NOMO-1 treated with dmso at 0.1 percent for 144 hours (cell line): ENCODE measurements at regions not wholly inside any gene's neighbourhood (a gene's known extent, or its start where the extent isn't known, plus 50 kb on each side); places are given as distances from the start of the nearest gene placed in this dataset.

Experiments used
- DNase-seq: peaks from one replicate; lab custom pipeline; 2025; ENCODE audit not compliant: unreplicated experiment; lab: John Stamatoyannopoulos, UW

DNA sequence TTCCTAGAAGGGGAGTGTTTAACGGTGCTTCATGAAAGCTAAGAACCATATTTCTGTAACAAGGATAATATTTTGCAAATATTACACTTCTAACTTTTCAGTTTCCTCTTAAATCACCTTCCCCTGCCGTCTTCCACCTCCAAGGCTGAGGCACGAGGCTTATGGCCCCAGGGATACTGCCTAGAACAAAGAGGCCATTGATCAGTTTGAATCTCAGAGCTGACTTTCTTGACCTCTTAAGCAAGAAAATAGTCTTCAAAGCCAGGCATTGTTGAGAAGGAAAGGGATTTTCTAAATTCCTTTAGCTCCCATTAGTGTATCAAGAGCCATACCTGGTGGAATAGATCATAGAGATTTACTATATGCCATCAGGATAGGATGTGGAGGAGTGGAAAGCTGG is 566.2 kb downstream of the BNC2 start:
- DNase-seq: no peak

DNA sequence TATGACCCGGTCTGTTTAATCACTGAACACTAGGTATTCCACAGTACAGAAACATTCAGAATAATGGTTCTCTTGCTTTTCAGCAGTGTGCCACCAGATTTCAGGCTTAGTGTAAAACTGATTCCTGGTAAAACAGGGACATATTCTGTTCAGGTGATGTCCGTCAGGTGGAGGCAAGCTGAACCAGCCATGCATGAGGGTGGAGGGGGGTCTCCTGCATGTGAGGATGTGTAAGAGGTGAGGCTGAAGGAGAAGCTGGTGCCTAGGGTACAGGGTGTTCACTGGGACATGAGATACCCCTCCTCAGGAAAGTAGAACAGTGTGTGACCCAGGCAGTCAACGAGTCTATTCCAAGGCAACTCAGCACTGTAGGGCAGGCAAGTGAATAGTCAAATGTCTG is 563.9 kb downstream of the BNC2 start:
- no peak for DNase-seq

DNA sequence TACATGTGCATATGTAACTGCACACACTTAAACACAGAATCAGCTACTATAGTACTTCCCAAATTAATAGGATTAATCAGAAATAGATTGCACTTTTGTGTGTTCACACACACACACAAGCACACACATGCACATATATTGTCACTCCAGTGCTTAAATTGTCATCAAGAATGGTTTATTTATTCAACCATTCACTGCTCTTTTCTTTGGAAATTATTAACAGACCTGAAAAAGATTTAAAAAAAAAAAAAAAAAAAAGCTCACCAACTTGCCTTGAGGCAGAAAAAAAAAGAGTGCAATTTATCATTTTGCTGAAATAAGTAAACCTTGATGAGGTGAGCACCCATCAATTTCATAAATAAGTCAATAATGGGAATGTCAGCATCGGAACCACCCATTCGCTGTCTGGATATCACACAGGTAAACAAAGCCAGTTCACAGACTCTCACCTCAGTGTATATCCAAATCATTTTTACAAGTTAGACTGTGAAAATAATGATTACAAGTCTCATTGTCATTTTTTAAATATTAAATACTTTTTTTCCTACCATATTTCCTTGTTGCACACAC is 562.8 kb downstream of the BNC2 start:
- DNase-seq: no peak

DNA sequence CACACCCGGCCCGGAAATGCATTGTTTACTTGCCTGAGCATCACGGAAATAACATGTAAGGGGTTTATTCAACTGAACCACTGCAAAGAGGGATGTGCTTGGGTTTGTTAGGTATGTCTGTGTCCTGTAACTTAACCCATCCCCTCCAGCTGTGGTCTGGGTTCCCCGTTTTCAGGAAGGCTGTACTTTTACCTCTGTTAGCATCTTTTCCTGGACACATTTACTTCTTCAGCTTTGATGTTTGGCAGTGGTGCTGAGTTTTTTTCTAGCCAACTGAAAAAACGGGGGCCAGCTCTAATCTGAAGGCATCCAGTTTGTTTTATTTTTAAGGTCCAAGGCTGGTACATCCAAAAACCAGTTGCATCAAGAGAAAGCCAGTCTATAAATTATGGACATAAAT is 561.8 kb downstream of the BNC2 start:
- DNase-seq: no peak

DNA sequence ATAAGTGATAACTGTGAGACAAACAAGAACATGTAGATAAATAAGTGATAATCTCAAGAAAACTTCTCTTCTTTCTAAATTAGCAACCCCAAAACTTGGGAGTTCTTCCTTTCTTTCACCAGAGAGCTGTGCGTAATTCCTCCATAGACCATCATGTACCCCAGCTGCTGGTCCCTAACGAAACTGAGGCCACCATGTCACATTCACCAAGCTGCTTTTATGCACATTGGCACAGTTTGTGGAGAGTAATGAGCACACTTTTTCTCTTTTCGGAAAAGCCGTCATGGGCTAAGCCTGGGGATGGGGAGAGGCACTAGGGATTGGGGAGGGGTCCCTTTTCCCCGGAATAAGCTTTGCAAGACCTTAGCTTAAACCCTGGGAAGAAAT is 561.4 kb downstream of the BNC2 start:
- DNase-seq: no peak

DNA sequence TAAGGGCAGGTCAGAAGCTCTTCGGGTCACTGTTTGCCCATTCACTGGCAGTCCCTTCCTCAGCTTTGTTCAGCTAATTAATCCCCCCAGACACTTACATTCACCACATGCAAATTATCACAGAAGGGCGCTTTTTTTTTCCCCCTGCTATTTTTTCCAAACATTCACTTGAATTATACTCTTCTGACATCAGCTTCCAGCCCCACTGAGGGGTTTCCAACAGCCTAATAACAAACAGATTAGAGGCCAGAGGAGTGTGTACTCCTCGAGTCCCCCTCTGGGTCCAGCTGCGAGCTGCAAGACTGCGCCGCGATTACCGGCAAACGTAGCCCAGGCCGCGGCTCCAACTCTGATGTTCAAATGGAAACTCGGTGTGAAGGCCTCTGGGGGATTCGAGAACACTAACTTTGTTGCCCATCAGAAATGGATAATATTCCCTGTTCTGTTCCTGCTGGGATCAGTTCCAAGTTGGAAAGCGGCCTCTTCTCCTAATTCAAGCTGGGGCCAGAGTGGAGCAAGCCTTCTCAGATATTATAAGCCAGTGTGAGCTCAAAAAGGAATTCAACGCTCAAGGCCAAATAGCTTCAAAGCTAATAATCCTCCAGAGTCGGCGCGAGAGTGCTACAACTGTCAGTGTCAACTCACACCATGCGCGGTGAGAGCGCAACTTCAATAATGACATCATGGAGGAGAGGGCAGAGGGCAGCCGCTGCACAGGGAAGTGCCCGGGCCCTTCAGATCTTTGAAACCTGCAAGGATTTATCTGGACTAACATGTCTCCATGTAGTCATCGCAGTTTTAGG is 560.8 kb downstream of the BNC2 start:
- DNase-seq: no peak

DNA sequence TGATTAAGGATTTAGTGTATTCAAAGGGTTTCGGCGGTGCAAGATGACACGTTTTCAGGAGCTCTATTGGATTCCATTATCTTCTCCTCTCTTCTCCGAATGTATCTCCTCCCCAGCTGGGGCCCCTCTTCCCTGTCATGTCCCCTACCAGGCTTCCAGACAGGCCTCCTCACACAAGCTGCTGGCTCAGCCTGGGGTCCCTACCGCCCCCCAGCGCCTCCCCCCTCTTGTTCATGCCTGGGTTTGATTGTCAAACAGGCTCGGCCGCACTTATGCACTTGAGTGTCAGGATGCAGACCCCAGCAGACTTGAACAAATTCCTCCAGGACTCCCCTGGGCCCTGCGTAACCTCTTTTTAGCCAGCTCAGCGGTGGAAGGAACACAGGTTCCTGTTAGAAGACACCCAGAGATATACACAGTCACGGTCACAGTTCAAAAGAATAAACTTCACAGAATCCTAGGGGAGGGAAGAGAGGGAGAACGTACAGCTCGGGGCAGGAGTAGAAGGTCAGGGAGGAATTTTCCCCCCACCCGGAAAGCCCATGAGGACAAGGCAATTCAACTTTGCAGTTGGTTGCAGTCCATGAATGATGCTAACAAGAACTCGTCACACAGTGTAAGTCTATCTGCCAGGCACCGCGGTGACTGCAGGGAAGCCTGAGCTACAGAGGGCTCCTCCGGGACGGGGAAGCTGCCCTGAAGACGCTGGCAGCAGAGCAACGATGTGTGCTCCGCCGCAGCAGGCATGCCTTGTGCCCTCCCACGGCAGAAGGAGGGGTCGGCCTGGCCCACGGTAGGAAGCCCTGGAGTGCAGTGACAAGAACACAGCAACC is 560.0 kb downstream of the BNC2 start:
- no peak for DNase-seq

DNA sequence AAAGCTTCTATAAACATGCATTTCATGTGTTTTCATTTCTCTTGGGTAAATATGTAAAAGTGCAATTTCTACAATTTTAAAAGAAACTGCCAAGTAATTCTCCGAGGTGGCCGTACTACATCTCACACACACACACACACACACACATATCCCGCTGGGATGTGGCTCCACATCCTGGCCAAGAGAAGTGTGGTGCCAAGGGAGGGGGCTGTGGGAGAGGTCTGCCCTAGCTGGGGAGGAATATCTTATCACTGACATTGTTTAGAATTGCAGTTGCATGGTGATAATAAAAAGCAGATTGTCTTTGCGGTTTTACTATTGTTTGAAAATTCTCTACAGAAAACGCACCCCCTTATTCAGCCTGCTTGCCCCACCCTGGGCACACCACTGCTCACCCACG is 558.4 kb downstream of the BNC2 start:
- DNase-seq: no peak

DNA sequence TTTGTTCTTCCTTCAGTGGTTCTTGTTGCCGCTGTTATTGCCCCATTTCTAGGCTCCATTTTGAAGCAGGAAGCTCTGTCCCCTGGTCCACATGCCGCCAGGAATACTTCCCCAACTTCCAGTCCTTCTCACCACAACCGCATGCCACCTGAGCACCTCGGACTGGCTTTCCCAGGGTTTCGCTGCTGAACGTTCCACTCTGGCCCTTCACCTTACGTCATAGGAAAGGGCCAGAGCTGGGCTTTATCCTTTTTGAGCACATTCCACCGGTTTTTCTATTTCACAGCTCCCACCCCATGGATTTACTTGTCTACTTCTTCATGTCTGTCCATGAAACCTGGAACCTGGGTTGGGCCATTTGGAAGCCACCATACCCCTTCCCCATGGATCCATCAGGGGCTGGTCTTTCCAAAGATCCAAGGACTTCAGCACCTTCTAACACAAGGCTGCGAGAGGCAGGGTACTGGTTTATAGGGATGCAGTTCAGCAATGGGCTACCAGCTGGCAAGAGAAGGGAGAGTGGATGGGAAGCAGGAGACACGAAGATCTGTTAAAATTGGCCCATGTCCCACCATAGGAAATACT is 557.4 kb downstream of the BNC2 start:
- no peak for DNase-seq

DNA sequence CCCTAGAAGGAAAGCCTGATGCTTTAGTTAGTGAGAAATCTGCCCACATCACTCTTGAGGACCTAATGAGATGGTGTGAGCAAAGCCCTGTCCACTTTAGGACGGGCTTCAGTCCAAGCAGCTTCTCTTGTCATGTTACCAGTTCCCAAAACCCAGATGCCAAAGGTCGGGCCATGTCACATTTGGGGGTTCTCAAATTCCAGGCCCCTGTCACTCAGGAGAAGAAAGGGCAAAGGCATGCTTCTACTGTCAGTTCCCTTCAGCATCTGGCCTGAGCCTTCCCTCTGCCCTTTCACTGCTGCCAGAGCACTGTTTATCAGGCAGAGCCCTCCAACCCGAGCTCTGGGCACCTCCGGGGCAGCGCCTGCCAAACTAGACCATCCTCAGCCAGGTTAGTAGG is 556.0 kb downstream of the BNC2 start:
- DNase-seq: no peak

DNA sequence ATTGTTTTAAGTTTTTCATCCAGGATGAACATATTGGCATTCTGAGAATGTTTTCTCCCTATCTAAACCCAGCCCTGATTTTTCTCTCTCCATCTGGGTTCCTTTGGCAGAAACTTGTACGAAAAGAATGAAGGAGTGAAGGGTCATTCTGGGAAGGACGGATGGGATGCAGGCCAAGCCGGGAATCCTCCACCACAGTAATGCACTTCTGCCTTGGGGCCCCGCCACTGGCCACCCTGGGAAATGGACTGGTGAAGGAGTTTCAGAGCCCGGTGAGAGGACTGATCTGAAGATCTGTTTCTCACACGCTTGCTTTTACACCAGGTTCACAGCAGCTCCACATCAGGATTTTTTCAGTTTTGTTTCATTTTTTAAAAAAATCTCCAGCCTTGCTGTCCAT is 554.8 kb downstream of the BNC2 start:
- no peak for DNase-seq

DNA sequence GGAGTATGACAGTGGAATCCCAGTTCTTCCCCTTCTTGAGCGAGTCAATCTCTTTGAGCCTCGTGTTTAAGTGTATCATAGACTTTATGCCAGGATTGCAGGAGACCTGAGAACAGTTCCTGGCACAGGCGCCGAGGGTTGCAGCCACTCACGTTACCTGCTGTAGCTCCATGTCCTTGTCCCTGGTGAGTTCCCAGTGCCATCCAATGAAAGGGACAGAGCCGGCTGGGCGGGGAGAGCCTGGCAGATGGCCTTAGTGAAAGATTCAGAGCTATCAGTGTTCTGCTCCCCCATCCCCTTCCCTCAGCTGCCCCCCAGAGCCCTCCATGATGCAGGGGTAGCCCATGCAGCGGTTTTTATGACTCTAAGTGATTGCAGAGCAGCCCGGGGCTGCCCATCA is 554.0 kb downstream of the BNC2 start:
- no peak for DNase-seq

DNA sequence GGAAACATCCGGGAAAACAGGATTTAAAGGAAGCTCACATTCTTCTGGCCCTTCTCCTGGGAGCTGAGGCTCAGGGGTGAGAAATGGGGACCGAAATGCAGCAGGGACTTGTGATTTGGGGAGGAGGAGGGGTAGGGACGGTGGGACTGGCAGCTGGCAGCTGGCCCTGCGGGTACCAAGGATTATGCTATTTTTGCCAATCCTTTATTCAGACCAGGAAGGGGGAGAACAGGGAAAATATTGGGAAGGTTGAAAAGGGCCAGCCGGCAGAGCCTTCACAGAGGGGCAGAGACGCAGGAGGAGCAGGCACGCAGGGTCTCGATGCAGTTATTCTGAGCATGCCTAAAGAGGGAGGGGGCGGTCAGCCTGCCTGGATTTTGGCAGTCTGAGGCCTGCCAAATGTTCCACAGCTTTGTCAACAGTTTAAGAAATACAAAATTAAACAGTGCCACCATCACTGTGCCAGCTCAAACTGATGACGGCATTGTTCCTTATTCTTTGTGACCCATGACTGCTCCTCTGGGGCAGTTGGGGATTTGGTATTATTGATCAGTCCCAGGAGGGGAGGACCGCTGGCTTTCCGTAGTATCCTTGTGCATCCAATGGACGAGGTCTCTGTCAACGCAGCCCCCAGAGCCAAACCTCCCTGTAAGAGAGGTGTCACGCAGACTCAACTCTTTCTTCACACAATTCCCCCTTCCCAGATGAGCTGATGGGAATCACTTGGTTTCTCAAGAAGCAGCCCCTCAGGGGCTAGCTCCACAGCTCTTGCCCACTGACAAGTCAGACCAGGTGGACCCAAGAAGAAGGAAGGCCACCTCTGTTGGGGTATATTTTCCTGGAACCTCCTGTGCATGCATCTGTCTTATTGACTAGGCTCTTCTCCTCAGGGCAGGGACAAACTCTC is 553.3 kb downstream of the BNC2 start:
- DNase-seq: no peak

DNA sequence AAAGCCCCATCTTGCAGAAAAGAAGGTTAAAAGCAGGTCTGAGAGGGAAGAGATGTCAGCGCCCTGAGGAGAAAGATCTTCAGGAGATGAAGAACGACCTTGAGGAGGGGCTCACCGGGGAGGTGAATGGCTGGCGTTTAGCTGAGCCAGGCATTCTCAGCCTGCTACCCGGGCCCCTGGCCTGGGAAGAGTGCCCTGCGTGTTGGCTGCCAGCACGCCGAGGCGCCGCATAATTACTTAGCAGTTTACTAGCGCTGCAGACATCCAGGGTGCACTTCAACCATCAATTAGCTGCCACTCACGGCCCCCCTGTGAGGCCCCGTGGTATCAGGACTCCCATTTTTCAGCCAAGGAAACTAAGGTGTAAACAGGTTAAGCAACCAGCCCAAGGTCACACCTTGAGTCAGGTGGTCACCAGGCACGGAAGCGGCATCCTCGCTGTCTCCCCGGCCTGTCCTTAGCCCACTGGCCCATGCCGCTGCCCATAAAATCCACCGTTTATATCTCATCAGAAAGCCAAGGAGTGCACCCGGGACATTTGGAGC is 551.9 kb downstream of the BNC2 start:
- no peak for DNase-seq

DNA sequence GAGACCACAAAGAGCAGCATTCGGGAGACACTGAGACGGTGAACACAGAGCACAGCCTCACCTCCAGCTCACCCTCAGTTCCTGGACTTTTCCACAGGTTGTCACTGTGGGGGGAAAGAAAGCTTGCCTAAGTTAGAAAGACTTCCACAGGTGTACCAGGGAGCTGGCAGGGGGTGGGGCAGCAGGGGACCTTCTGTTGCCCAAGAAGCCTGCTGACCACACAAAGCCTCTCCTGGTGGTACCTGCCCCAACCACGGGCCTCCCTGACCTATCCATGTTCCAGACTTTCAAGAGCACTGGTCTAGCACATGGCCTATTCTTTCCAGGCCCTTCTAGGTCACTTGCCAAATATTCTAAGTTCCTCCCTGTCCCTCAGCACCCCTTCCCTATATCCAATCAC is 550.8 kb downstream of the BNC2 start:
- DNase-seq: no peak

DNA sequence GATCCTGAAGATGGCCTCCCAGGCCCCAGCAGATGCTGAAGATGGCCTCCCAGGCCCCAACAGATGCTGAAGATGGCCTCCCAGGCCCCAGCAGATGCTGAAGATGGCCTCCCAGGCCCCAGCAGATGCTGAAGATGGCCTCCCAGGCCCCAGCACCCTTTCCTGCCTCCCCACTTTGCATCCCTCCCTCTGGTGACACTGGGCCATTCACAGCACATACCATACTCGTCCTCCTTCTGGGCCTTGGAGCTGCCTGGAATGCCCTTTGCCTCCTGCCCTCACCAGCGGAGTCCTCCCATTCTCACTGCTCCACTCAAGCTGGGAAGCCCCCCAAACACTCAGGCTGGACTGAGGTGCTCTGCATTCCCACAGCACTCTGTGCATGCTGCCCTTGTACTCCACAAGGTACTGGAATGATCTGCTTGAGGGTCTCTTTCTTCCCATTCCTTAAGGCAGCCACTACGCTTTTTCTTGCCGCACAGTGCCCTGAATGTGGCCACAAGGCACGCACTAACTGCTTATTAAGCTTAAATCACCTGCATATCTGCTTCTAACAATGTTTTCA is 550.0 kb downstream of the BNC2 start:
- no peak for DNase-seq

DNA sequence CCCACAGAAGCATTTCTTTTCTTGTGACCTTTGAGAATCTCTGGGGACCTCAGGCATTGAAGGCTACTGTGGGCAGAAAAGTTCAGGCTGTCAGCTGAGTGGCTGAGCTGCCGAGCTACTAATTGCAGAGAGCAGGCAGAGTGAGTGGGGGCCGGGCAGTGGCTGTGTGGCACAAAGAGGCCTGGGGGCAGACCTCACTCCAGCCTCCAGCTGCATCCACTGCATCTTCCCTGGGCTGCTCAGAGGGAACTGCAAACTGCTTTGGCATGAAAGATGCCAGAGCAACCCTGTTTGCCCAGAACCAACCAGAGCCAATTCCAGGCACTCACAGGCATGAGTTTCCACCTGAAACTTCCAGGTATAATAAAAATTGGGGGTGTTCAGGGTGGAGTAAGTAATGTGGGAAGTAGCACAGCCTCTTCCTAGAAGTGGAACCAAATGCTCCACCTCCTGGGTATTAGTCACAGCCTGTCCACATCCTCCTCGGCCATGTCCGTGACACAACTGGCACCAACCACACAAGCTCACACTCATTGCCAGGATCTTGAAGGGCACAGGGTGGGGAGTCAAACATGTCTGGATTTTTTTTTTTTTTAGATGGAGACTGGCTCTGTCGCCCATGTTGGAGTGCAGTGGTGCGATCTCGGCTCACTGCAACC is 548.9 kb downstream of the BNC2 start:
- no peak for DNase-seq

DNA sequence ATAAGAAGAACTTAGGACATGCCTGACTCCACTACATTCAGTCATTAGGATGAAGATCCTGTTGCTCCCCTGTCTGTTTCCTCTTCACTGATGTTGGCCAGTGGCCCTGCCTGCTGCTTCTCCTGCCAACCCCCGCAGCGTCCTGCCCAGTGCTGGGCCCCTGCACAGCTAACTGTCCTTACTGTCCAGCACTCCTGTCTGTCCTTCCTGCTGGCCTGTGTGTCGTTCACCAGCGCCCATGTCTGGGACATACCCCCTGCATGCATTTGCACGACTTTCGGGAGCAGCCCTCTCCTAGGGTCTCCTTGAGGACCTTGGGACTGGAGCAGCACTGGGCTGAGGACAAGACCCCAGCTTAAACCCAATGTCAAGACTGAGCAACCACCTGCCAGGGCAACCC is 547.6 kb downstream of the BNC2 start:
- DNase-seq: no peak

DNA sequence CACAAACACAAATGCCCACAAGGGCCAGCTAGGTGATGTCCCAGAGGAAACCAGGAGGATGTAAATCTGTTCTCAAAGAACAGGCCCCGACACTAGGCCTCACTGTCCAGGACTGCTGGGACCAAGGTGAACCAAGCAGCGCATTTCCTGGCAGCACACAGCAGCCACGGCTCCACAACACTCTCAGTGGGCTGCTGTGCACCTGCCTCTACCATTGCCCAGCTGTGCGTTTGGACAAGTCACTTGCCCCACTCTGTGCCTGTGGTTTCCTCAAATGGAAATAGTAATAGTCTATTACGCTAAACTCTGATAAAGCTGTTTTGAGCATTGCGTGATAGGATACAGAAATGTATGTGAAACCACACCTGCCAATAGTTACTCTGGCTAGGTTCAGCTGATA is 544.5 kb downstream of the BNC2 start:
- DNase-seq: no peak

DNA sequence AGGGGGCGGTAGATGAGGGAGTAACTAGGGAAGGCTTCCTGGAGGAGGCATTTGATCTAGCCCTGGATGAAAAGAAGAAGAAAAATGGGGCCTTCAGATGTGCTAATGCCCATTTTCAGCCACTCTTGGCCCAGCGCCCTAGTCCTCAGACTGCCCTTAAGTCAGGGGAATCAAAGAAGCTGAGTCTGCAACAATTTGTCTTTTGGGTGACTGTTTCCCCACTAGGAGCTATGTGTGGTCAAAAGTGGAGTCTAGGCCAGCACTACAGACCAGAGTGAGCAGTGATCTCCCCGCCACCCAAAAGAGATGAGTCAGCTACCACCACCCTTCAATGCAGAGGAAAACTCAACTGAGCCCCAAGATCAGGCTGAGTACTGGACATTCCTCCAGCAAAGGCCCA is 542.1 kb downstream of the BNC2 start:
- no peak for DNase-seq
